ENCODE measurements at regions not wholly inside any gene's neighbourhood (a gene's known extent, or its start where the extent isn't known, plus 50 kb on each side); places are given as distances from the start of the nearest gene placed in this dataset.
A peak's percentile ranks its signal among the peaks of the same experiment; 100 is the strongest.
"Not testable (repeated sequence)": the region's sequence is repeated elsewhere in the genome, so short reads cannot be mapped to it uniquely, and the experiment has no call there.

DNA sequence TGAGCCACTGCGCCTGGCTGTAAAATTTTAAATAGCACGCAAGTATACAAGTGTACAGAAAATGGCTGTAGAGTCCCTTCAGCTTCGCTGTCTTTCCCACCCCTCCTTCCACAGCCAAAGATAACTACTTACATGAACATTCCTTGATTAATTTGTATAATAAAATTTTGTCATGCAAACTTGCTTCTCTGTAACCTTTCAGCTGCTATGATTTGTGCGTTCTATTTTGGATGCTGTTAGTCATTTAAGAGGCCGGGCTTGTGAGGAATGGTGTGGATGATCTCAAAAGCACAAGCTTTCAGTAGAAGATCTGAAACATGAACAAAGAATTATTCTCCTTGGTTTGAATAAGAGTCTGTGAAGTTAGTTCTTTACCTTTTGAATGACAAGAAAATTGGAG lies 115.0 kb upstream of the TLE1 start:
- FAIRE-seq (peak; percentile 77), DNase-seq (peak in 2 of 5 donors; percentile 56 to 90)
- H3K9ac ChIP-seq (ENCODE audit: low read length in 3 of 3): no peak overlapping the region
- intact Hi-C loops (cut with DNase I): no loop called here
- H3K27ac ChIP-seq (ENCODE audit: low read depth in 2 of 2, low read length in 2 of 2): no peak overlapping the region
- TF ChIP-seq, protein P1, sequence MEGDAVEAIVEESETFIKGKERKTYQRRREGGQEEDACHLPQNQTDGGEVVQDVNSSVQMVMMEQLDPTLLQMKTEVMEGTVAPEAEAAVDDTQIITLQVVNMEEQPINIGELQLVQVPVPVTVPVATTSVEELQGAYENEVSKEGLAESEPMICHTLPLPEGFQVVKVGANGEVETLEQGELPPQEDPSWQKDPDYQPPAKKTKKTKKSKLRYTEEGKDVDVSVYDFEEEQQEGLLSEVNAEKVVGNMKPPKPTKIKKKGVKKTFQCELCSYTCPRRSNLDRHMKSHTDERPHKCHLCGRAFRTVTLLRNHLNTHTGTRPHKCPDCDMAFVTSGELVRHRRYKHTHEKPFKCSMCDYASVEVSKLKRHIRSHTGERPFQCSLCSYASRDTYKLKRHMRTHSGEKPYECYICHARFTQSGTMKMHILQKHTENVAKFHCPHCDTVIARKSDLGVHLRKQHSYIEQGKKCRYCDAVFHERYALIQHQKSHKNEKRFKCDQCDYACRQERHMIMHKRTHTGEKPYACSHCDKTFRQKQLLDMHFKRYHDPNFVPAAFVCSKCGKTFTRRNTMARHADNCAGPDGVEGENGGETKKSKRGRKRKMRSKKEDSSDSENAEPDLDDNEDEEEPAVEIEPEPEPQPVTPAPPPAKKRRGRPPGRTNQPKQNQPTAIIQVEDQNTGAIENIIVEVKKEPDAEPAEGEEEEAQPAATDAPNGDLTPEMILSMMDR (IDR thresholded peaks at IDR 0.05; ENCODE audit: borderline replicate concordance, extremely low read depth, insufficient read depth): no peak
- no peaks in the 10 kb centered on the region for H3K36me3 ChIP-seq (ENCODE audit: control insufficient read depth in 2 of 3, insufficient read depth in 3 of 3, low read length in 3 of 3)
- H3K4me1 ChIP-seq (ENCODE audit: control insufficient read depth in 2 of 3, insufficient read depth in 2 of 3, low read depth in 1 of 3, low read length in 3 of 3): no peaks in the 10 kb centered on the region
- peaks cover 0 to 2% (median 0%) of the 10 kb centered on the region in 3 donors for H3K9me3 ChIP-seq (ENCODE audit: control insufficient read depth in 2 of 3, insufficient read depth in 1 of 3, low read length in 3 of 3)
- H3K27me3 ChIP-seq (ENCODE audit: control insufficient read depth, insufficient read depth, low read length): no peaks in the 10 kb centered on the region
- no peak overlapping the region for H3K4me3 ChIP-seq (ENCODE audit: low read length in 3 of 3)

DNA sequence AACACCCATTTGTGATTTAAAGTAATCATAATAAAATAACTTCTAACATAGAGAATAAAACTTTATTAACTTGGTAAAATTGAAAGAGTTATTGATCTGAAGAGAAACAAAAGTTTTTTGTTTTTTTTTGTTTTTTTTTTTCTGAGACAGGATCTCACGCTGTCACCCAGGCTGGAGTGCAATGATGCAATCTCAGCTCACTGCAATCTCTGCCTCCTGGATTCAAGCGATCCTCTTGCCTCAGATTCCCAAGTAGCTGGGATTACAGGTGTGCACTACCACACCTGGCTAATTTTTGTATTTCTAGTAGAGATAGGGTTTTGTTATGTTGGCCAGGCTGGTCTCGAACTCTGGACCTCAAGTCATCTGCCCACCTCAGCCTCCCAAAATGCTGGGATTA lies 116.5 kb upstream of the SPATA31D4 start:
- H3K4me1 ChIP-seq (ENCODE audit: control insufficient read depth in 2 of 3, insufficient read depth in 2 of 3, low read depth in 1 of 3, low read length in 3 of 3); H3K9me3 ChIP-seq (ENCODE audit: control insufficient read depth in 2 of 3, insufficient read depth in 1 of 3, low read length in 3 of 3); H3K27me3 ChIP-seq (ENCODE audit: control insufficient read depth, insufficient read depth, low read length); H3K27ac ChIP-seq (ENCODE audit: low read depth in 2 of 2, low read length in 2 of 2); intact Hi-C loops (cut with DNase I); FAIRE-seq; DNase-seq; H3K4me3 ChIP-seq (ENCODE audit: low read length in 3 of 3); H3K9ac ChIP-seq (ENCODE audit: low read length in 3 of 3); H3K36me3 ChIP-seq (ENCODE audit: control insufficient read depth in 2 of 3, insufficient read depth in 3 of 3, low read length in 3 of 3): not testable (repeated sequence)

DNA sequence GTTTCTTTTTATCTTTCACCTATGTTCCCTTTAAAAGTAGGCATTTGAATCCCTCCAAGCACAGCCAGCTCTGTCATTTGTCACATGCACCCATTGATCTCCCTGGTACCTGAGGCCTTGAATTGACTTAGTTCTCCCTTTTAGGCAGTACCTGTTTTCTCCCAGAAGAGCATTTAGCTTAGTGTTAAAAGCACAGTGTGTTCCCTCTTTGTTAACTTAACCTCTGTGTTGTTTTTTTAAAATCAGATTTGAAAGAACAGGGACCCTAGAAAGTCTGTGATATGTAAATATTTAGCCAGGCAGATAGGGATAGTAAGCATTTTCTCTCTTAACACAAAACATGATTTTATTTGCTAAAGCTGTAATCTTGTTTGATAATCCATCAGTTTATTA lies 113.8 kb upstream of the SPATA31D4 start:
- DNase-seq (no peak), FAIRE-seq (no peak)
- no peak overlapping the region for H3K27ac ChIP-seq (ENCODE audit: low read depth in 2 of 2, low read length in 2 of 2)
- H3K9ac ChIP-seq (ENCODE audit: low read length in 3 of 3): no peak overlapping the region
- no peaks in the 10 kb centered on the region for H3K27me3 ChIP-seq (ENCODE audit: control insufficient read depth, insufficient read depth, low read length)
- no peak overlapping the region for H3K4me3 ChIP-seq (ENCODE audit: low read length in 3 of 3)
- no peaks in the 10 kb centered on the region for H3K9me3 ChIP-seq (ENCODE audit: control insufficient read depth in 2 of 3, insufficient read depth in 1 of 3, low read length in 3 of 3)
- H3K4me1 ChIP-seq (ENCODE audit: control insufficient read depth in 2 of 3, insufficient read depth in 2 of 3, low read depth in 1 of 3, low read length in 3 of 3): no peaks in the 10 kb centered on the region
- no peaks in the 10 kb centered on the region for H3K36me3 ChIP-seq (ENCODE audit: control insufficient read depth in 2 of 3, insufficient read depth in 3 of 3, low read length in 3 of 3)
- TF ChIP-seq, protein P1 (IDR thresholded peaks at IDR 0.05; ENCODE audit: borderline replicate concordance, extremely low read depth, insufficient read depth): no peak
- intact Hi-C loops (cut with DNase I): no loop called here

DNA sequence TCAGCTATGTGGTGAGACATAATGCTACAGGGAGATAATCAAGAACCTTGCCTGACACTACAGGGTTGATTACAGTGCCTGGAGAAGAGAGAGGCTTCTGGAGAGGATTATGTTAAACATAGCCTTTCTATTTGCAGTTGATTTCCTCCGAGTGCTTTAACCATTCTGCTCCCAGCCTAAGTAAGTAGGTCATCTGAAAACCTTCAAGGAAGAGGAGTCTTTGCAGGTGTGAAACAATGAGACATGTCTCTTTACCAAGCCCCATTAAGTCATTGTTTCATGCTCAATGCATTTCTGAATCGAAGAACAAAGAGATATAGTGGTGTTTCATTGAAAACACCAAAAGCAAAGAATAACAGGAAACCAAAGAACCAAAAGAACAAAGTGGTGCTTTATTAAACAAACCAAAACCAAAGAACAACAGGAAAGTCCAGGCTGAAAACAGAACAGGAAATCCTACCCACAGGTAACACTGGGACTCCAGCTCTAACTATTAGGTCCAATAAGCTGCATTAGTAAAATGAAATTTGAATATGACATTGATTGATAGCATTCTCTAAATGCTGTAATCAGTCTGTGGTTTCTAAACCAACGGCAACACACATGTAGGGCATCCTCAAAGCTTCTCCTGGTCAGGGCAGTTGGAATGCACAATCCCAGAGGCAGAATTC lies 113.3 kb upstream of the SPATA31D4 start:
- Histone ChIP-seq H3K4me3 (ENCODE audit: low read length in 3 of 3) (no peak overlapping the region), H3K27me3 (ENCODE audit: control insufficient read depth, insufficient read depth, low read length) (no peaks in the 10 kb centered on the region), H3K9me3 (ENCODE audit: control insufficient read depth in 2 of 3, insufficient read depth in 1 of 3, low read length in 3 of 3) (no peaks in the 10 kb centered on the region), H3K36me3 (ENCODE audit: control insufficient read depth in 2 of 3, insufficient read depth in 3 of 3, low read length in 3 of 3) (no peaks in the 10 kb centered on the region), H3K4me1 (ENCODE audit: control insufficient read depth in 2 of 3, insufficient read depth in 2 of 3, low read depth in 1 of 3, low read length in 3 of 3) (no peaks in the 10 kb centered on the region), H3K27ac (ENCODE audit: low read depth in 2 of 2, low read length in 2 of 2) (no peak overlapping the region), H3K9ac (ENCODE audit: low read length in 3 of 3) (no peak overlapping the region)
- DNase-seq (no peak), FAIRE-seq (no peak)
- intact Hi-C loops (cut with DNase I): no loop called here
- TF ChIP-seq, protein P1 (IDR thresholded peaks at IDR 0.05; ENCODE audit: borderline replicate concordance, extremely low read depth, insufficient read depth): no peak
